ENCODE measurements at regions not wholly inside any gene's neighbourhood (a gene's known extent, or its start where the extent isn't known, plus 50 kb on each side); places are given as distances from the start of the nearest gene placed in this dataset.

GRCh38 chr5:92963800-92964199 is 617.2 kb downstream of the NR2F1-AS1 start:
- TF ChIP-seq CTCF (conservative IDR thresholded peaks at IDR 0.05; ENCODE audit: low read length) (no peak), EZH2phosphoT487 (IDR thresholded peaks at IDR 0.05; ENCODE audit: borderline replicate concordance) (no peak)

Measured in Loucy (cell line).